ENCODE measurements at regions not wholly inside any gene's neighbourhood (a gene's known extent, or its start where the extent isn't known, plus 50 kb on each side); places are given as distances from the start of the nearest gene placed in this dataset.

DNA sequence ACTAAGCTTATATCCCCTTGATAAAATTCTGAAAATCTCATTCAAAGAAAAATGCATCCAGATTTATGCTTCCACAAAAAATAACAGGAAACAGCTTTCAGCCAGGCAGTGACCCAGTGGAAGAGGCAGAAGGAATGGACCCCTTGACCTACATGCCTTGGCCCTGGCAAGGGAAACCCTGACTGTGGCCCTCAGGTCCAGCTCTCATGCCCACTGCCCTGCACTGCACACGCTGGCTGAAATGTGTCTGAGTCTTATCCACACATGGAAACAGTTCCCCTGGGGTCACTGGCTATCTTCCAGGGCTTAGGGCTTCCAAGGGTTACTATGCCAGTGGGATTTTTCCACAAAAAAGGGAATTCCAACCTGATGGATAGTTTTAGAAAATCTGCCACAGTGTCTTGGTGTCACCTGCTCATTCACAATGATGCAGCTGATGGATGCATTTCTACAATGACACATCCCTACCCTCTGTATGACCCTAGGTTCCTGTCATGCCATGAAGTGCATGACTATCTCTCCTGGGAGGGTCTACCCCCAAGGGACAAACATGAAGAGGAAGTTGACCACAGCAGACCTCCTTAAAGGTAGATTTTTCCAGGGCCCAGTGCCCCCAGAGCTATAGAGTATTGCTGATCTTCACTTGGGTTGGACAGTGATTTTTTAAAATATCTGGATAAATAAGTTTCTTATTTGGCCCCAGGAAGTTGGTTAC lies 121.9 kb upstream of the CD93 start:
- TF ChIP-seq EZH2 (IDR thresholded peaks at IDR 0.05; ENCODE audit: borderline replicate concordance, low read length) = no peak
- TF ChIP-seq, protein P1, sequence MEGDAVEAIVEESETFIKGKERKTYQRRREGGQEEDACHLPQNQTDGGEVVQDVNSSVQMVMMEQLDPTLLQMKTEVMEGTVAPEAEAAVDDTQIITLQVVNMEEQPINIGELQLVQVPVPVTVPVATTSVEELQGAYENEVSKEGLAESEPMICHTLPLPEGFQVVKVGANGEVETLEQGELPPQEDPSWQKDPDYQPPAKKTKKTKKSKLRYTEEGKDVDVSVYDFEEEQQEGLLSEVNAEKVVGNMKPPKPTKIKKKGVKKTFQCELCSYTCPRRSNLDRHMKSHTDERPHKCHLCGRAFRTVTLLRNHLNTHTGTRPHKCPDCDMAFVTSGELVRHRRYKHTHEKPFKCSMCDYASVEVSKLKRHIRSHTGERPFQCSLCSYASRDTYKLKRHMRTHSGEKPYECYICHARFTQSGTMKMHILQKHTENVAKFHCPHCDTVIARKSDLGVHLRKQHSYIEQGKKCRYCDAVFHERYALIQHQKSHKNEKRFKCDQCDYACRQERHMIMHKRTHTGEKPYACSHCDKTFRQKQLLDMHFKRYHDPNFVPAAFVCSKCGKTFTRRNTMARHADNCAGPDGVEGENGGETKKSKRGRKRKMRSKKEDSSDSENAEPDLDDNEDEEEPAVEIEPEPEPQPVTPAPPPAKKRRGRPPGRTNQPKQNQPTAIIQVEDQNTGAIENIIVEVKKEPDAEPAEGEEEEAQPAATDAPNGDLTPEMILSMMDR (conservative IDR thresholded peaks at IDR 0.05 in 1 of 2, IDR thresholded peaks at IDR 0.05 in 1 of 2; ENCODE audit: extremely low read depth in 1 of 2, insufficient read depth in 1 of 2, low read depth in 1 of 2, low read length in 2 of 2) = no peak

Measured in mammary epithelial cell (primary cell).